GM12874 (cell line): ENCODE measurements at regions not wholly inside any gene's neighbourhood (a gene's known extent, or its start where the extent isn't known, plus 50 kb on each side); places are given as distances from the start of the nearest gene placed in this dataset.

ENCODE experiments used
- TF ChIP-seq, protein P1 (sequence below): IDR thresholded peaks from 2 replicates; pipeline ENCODE4 v1.5.1; 2011; ENCODE audit warnings: low read depth, mild to moderate bottlenecking, control low read depth, low read length, moderate library complexity; ENCODE audit not compliant: insufficient read depth

DNA sequence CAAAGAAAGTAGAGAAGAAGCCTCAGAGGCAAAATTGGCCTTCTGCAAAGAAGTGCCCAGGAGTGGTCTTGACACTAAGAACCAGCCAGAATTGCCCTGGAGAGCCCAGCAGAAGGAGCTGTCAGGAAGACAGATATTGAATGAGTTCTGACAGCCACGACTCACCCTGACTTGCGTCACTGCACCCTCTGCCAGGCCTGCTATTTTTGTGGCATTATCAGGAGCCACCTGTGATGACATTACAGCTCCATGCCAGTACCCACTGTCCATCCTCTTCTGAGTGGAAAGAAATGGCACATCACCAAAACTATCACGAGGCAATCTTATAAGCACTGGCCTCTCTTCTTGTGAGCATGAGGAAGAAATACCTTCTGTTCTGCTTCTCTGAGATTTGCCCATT, 67.7 kb downstream of the SMIM20 start:
- TF ChIP-seq, protein P1, sequence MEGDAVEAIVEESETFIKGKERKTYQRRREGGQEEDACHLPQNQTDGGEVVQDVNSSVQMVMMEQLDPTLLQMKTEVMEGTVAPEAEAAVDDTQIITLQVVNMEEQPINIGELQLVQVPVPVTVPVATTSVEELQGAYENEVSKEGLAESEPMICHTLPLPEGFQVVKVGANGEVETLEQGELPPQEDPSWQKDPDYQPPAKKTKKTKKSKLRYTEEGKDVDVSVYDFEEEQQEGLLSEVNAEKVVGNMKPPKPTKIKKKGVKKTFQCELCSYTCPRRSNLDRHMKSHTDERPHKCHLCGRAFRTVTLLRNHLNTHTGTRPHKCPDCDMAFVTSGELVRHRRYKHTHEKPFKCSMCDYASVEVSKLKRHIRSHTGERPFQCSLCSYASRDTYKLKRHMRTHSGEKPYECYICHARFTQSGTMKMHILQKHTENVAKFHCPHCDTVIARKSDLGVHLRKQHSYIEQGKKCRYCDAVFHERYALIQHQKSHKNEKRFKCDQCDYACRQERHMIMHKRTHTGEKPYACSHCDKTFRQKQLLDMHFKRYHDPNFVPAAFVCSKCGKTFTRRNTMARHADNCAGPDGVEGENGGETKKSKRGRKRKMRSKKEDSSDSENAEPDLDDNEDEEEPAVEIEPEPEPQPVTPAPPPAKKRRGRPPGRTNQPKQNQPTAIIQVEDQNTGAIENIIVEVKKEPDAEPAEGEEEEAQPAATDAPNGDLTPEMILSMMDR, result no peak

DNA sequence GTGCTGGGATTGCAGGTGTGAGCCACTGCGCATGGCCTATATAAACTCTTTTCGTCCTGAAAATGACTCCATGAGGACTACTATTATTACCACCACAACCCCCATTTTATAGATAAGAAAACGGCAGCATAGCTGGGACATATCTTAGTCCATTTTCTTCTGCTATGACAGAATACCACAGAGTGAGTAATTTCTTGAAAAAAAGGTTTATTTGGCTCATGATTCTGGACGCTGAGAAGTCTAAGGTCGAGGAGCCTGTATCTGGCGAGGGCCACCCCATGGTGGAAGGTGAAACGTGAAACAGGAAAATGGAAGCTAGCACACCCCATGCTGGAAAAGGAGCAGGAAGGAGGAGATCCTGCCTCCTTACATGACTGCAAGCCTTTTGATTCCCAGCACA, 68.9 kb downstream of the SMIM20 start:
- TF ChIP-seq, protein P1, result no peak

DNA sequence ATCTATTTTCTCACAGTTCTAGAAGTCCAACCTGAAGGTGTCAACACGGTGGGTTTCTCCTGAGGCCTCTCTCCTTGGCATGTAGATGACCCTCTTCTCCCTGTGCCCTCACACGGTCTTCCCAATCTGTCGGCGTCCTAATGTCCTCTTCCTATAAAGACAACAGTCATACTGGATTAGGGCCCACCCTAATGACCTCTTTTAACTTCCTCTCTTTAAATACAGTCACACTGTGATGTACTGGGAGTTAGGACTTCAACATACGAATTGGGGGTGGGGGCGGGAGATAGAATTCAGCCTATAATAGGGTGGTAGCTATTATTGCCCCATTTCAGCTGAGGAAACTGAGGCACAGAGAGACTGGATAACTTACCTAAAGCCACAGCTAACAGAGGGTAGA, 70.2 kb downstream of the SMIM20 start:
- TF ChIP-seq, protein P1, result no peak

DNA sequence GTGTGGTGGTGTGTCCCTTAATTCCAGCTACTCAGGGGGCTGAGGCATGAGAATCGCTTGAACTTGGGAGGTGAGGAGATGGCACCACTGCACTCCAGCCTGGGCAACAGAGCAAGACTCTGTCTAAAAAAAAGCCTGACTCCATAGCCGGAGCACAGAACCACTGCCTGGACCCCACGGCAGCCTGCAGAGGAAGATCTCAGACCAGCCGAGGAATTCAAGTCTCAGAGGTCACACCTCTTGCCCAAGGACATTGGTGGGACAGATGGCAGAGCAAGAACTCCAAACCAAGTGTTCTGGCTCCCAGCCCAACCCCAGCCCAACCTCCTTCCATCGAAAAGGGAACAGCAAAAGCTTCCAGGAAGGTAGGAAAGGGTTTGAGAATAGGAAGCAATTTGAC, 70.8 kb downstream of the SMIM20 start:
- TF ChIP-seq, protein P1, result no peak

DNA sequence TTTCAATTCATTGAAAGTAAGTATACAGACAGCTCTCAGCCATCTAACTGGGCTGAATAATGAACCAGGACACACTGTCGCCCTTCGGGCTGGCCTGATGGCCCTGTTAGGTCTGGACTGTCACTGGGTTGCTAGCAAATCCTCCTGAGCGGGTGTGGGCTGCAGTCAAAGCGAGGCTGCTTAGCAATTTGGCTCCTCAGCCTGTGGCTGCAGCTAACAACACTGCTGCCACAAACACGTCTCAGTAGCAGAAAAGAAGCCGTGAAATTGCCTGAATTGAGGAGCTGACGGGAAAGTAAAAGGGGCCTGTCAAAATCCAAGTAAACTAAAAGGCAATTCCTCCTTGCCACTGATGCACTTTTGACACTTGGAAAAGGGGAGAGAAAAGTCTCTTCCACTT, 72.8 kb downstream of the SMIM20 start:
- TF ChIP-seq, protein P1, result no peak

DNA sequence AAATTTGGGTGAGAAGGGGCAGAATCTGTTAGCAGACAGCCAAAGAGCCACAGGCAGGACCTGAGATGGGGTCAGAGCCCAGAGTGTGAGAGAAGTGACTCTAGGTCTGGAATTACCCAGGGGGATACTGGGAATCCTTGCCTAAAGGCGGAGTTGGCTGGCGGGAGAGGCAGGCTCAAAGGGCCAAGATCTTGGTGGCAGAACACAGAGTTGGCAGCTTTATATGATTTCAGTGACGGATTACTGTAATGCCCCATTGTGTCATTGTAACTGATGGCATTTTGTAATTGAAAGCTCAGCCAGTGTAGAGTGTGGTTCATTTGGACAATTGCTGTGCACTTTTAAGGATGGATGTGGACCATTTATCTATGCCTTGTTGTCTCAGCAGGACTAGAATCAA, 77.3 kb downstream of the SMIM20 start:
- TF ChIP-seq, protein P1, result no peak

DNA sequence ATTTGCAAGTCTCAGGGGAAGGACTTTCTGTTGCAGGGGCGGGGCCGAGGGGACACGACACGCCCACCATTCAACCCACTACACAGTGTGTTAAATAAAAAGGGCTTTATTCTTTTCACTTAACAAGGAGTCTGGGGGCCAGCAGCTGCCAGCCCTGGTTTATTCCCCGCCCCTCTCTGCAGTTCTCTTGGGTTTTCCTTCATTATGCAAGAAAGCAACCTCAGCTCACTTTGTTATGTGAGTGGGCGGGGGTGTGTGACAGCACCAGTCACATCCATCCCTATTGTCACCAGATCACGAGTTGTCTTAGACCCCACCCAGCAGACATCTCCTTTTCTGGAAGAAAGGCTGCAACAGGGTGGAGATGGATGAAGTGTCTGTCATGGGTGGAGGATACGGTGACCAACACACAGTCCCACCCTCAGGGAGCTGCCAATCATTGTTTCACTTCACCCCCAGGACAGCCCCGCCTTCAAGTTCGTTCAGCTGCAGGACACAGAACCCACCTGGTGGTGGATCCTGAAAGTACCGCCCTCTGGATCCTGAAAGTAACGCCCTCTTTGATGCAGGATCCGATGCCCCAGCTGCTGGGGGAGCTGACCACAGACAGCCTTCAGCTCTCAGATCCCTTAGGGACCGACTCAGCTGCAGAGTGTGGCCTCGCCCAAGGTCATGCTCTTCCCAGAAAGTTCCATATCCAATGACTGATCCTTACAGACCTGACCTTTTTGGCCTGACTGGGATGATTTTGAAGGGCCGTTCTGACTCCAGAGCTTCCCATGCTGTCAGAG, 79.6 kb downstream of the SMIM20 start:
- TF ChIP-seq, protein P1, result peak; percentile 57
